ENCODE measurements at regions not wholly inside any gene's neighbourhood (a gene's known extent, or its start where the extent isn't known, plus 50 kb on each side); places are given as distances from the start of the nearest gene placed in this dataset.

DNA sequence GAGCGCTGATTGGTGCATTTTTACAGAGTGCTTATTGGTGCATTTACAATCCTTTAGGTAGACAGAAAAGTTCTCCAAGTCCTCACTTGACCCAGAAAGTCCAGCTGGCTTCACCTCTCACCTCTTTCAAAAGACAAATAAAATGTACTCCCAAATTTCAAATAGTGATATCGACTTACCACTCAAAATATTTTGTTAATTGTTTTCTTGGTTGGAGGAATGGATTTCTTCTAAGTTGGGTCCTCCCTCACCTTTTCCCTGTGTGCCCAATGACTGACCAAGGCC lies 338.4 kb upstream of the KLF3 start:
- TF ChIP-seq CTCF (IDR thresholded peaks at IDR 0.05; ENCODE audit: low read depth, low read length) (no peak), EZH2phosphoT487 (IDR thresholded peaks at IDR 0.05; ENCODE audit: low read depth) (no peak)
